ENCODE measurements at regions not wholly inside any gene's neighbourhood (a gene's known extent, or its start where the extent isn't known, plus 50 kb on each side); places are given as distances from the start of the nearest gene placed in this dataset.

DNA sequence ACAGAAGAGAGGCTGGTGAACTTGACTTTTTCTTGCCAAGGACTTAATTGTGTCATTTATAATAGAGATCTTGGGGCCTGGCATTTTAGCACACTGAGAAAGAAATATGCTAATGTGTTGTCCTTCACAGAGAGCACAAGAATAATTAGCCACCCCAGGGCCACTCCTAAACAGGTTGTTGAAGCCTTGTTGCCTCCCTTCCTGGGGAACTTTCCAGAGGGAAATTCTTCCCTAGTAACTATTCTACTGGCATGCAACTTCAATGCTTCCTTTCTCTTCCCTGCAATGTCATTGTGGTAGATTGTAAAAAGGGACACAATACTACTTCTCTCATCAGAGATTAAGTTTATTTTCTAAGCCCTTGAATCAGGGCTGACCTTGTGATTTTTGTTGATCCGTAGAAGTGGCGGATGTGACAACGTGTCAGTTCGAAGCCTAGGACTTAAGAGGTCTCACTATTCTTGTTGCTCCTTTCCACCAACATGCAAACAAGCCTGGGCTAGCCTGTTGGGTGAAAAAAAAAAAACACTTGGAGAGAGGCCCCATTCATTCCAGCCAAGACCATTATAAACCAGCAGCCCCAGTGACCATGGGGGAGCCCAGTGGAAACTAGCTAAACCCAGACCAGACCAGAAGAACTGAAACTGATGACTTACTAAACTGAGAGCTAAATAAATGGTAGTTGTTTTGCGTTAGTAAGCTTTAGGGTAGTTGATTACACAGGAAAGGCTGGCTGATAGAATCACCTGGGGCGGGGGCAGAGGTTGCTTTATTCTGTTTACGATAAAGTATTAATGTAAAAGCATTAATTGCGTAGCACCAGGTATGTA lies 287.2 kb downstream of the SHQ1 start:
- Histone ChIP-seq H3K4me1 (ENCODE audit: low read length) (no peaks in the 10 kb centered on the region), H3K9ac (ENCODE audit: low read length) (no peak overlapping the region), H3K79me2 (ENCODE audit: low read length) (no peaks in the 10 kb centered on the region), H3K4me2 (ENCODE audit: low read depth, low read length) (no peak overlapping the region), H2AFZ (ENCODE audit: low read length) (no peak overlapping the region), H3K27me3 (replicated peaks; ENCODE audit: insufficient read depth, low read length) (no peaks in the 10 kb centered on the region), H3F3A (ENCODE audit: insufficient read depth, low read length) (no peaks in the 10 kb centered on the region), H3K4me3 (ENCODE audit: low read length) (no peak overlapping the region), H3K9me3 (replicated peaks; ENCODE audit: insufficient read depth, low read length) (no peaks in the 10 kb centered on the region), H3K36me3 (replicated peaks; ENCODE audit: insufficient read depth, low read length) (no peaks in the 10 kb centered on the region), H3K27ac (ENCODE audit: low read length) (no peak overlapping the region), H3K9me2 (replicated peaks; ENCODE audit: insufficient read depth, low read length) (no peaks in the 10 kb centered on the region), H4K20me1 (ENCODE audit: insufficient read depth, low read length) (no peaks in the 10 kb centered on the region)
- no peak for DNase-seq
- no peak for TF ChIP-seq EZH2 (optimal IDR thresholded peaks at IDR 0.05; ENCODE audit: low read depth, low read length)
- TF ChIP-seq, protein P1, sequence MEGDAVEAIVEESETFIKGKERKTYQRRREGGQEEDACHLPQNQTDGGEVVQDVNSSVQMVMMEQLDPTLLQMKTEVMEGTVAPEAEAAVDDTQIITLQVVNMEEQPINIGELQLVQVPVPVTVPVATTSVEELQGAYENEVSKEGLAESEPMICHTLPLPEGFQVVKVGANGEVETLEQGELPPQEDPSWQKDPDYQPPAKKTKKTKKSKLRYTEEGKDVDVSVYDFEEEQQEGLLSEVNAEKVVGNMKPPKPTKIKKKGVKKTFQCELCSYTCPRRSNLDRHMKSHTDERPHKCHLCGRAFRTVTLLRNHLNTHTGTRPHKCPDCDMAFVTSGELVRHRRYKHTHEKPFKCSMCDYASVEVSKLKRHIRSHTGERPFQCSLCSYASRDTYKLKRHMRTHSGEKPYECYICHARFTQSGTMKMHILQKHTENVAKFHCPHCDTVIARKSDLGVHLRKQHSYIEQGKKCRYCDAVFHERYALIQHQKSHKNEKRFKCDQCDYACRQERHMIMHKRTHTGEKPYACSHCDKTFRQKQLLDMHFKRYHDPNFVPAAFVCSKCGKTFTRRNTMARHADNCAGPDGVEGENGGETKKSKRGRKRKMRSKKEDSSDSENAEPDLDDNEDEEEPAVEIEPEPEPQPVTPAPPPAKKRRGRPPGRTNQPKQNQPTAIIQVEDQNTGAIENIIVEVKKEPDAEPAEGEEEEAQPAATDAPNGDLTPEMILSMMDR (IDR thresholded peaks at IDR 0.05; ENCODE audit: low read length) = no peak
- no peak for TF ChIP-seq EZH2phosphoT487 (IDR thresholded peaks at IDR 0.05; ENCODE audit: low read length)

DNA sequence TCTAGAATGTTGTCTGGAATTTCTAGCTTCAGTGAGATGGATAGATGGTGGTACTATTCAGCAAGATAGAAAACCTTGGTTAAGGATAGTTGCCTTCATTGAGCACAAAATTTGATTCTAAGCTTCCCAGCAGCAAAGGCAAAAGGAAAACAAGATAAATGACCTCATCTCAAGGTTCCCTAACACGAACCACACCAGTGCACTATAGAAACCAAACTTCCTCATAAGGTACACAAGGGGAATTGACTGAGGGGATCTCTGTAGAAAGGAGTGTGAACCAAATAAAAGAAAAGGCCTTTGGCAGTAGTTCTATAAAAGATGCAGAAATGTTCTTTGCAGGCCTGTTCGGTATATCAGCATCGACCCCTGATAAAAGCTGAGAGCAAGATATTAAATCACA lies 288.9 kb downstream of the SHQ1 start:
- H3K4me3 ChIP-seq (ENCODE audit: low read length) = no peak overlapping the region
- no peaks in the 10 kb centered on the region for H3K9me3 ChIP-seq (replicated peaks; ENCODE audit: insufficient read depth, low read length)
- H3K27me3 ChIP-seq (replicated peaks; ENCODE audit: insufficient read depth, low read length) = no peaks in the 10 kb centered on the region
- DNase-seq = no peak
- H3K9me2 ChIP-seq (replicated peaks; ENCODE audit: insufficient read depth, low read length) = no peaks in the 10 kb centered on the region
- no peak overlapping the region for H3K4me2 ChIP-seq (ENCODE audit: low read depth, low read length)
- H3K27ac ChIP-seq (ENCODE audit: low read length) = no peak overlapping the region
- H2AFZ ChIP-seq (ENCODE audit: low read length) = no peak overlapping the region
- no peaks in the 10 kb centered on the region for H3K79me2 ChIP-seq (ENCODE audit: low read length)
- TF ChIP-seq, protein P1 (IDR thresholded peaks at IDR 0.05; ENCODE audit: low read length) = no peak
- TF ChIP-seq EZH2phosphoT487 (IDR thresholded peaks at IDR 0.05; ENCODE audit: low read length) = no peak
- no peak for TF ChIP-seq EZH2 (optimal IDR thresholded peaks at IDR 0.05; ENCODE audit: low read depth, low read length)
- H3K9ac ChIP-seq (ENCODE audit: low read length) = no peak overlapping the region
- H3K36me3 ChIP-seq (replicated peaks; ENCODE audit: insufficient read depth, low read length) = no peaks in the 10 kb centered on the region
- H3F3A ChIP-seq (ENCODE audit: insufficient read depth, low read length) = no peaks in the 10 kb centered on the region
- H4K20me1 ChIP-seq (ENCODE audit: insufficient read depth, low read length) = no peaks in the 10 kb centered on the region
- H3K4me1 ChIP-seq (ENCODE audit: low read length) = no peaks in the 10 kb centered on the region

DNA sequence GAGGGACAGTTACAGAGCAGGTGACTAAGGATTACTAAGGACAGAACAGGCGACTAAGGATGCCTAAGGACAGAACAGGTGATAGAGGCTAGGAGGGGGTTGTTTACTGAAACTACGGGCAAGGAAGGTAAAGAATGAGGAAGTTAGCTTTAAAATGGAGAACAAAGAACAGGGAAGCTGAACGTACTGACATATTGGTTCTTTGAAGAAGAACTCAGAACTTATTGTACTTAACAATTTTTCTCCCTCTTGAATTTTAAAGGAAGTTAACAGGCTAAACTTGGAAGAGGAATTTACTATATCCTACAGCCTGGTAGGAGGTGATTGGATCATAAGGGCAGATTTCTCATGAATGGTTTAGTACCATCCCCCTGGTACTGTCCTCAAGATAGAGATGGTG lies 290.2 kb downstream of the SHQ1 start:
- Histone ChIP-seq H3K27ac (ENCODE audit: low read length) (no peak overlapping the region), H3F3A (ENCODE audit: insufficient read depth, low read length) (no peaks in the 10 kb centered on the region), H3K27me3 (replicated peaks; ENCODE audit: insufficient read depth, low read length) (no peaks in the 10 kb centered on the region), H3K4me1 (ENCODE audit: low read length) (no peaks in the 10 kb centered on the region), H3K36me3 (replicated peaks; ENCODE audit: insufficient read depth, low read length) (no peaks in the 10 kb centered on the region), H4K20me1 (ENCODE audit: insufficient read depth, low read length) (no peaks in the 10 kb centered on the region), H3K9ac (ENCODE audit: low read length) (no peak overlapping the region), H3K9me3 (replicated peaks; ENCODE audit: insufficient read depth, low read length) (no peaks in the 10 kb centered on the region), H2AFZ (ENCODE audit: low read length) (no peak overlapping the region), H3K4me2 (ENCODE audit: low read depth, low read length) (no peak overlapping the region), H3K9me2 (replicated peaks; ENCODE audit: insufficient read depth, low read length) (no peaks in the 10 kb centered on the region), H3K79me2 (ENCODE audit: low read length) (no peaks in the 10 kb centered on the region), H3K4me3 (ENCODE audit: low read length) (no peak overlapping the region)
- DNase-seq = no peak
- no peak for TF ChIP-seq EZH2phosphoT487 (IDR thresholded peaks at IDR 0.05; ENCODE audit: low read length)
- TF ChIP-seq, protein P1 (IDR thresholded peaks at IDR 0.05; ENCODE audit: low read length) = no peak
